Endodermal cell (in vitro differentiated cells): ENCODE measurements at regions not wholly inside any gene's neighbourhood (a gene's known extent, or its start where the extent isn't known, plus 50 kb on each side); places are given as distances from the start of the nearest gene placed in this dataset.
"Not testable (repeated sequence)": the region's sequence is repeated elsewhere in the genome, so short reads cannot be mapped to it uniquely, and the experiment has no call there.

Experiments used
- DNase-seq: peaks from one replicate; pipeline ENCODE4 v3.0.0-alpha.2; 2017
- H3K27ac ChIP-seq: 2 replicates; pipeline ENCODE4 v1.5.1; 2013; ENCODE audit warnings: mild to moderate bottlenecking, low read depth, low read length, moderate library complexity
- H3K27me3 ChIP-seq: 2 replicates; pipeline ENCODE4 v1.6.1; 2013; ENCODE audit warnings: mild to moderate bottlenecking, low read length, moderate library complexity; ENCODE audit not compliant: insufficient read depth, control insufficient read depth, poor library complexity, severe bottlenecking
- H3K36me3 ChIP-seq: 2 replicates; pipeline ENCODE4 v1.7.0; 2013; ENCODE audit warnings: mild to moderate bottlenecking, low read length, moderate library complexity; ENCODE audit not compliant: control insufficient read depth, insufficient read depth
- H3K4me1 ChIP-seq: one replicate; pipeline ENCODE4 v1.7.0; 2013; ENCODE audit warnings: low read length; ENCODE audit not compliant: control insufficient read depth, insufficient read depth
- H3K4me3 ChIP-seq: 2 replicates; pipeline ENCODE4 v1.5.1; 2013; ENCODE audit warnings: mild to moderate bottlenecking, low read length, moderate library complexity
- H3K9ac ChIP-seq: 2 replicates; pipeline ENCODE4 v1.6.1; 2013; ENCODE audit warnings: mild to moderate bottlenecking, low read length, moderate library complexity; ENCODE audit not compliant: poor library complexity, severe bottlenecking; ENCODE audit errors: extremely low read depth
- H3K9me3 ChIP-seq: 2 replicates; pipeline ENCODE4 v1.6.1; 2013; ENCODE audit warnings: mild to moderate bottlenecking, low read length, moderate library complexity; ENCODE audit not compliant: control insufficient read depth
- H3K27ac Mint-ChIP-seq: 2 replicates; pipeline ENCODE4 v1.8.0; 2020; ENCODE audit warnings: mixed read lengths
- H3K27me3 Mint-ChIP-seq: 2 replicates; pipeline ENCODE4 v1.8.0; 2021; ENCODE audit warnings: mild to moderate bottlenecking, mixed read lengths; ENCODE audit not compliant: insufficient read depth
- H3K36me3 Mint-ChIP-seq: 2 replicates; pipeline ENCODE4 v1.8.0; 2020; ENCODE audit warnings: low read depth, mixed read lengths
- H3K4me1 Mint-ChIP-seq: 2 replicates; pipeline ENCODE4 v1.8.0; 2020; ENCODE audit warnings: mixed read lengths
- H3K4me3 Mint-ChIP-seq: 2 replicates; pipeline ENCODE4 v1.8.0; 2020; ENCODE audit warnings: mild to moderate bottlenecking, moderate library complexity, mixed read lengths
- H3K9me3 Mint-ChIP-seq: 2 replicates; pipeline ENCODE4 v1.8.0; 2020; ENCODE audit warnings: mild to moderate bottlenecking, mixed read lengths
- CTCF ChIP-seq: fragments of 200-600 bp; sonication (generic); conservative IDR thresholded peaks from 2 replicates; pipeline ENCODE4 v1.5.0; 2021; ENCODE audit warnings: antibody characterized with exemption, mild to moderate bottlenecking
- WGBS, 2 experiments: methylation state at CpG; one replicate each; pipeline versions ENCODE4 v1.1.5 to v1.1.7; 2013; ENCODE audit warnings: missing lambda C conversion rate in 2 of 2, mixed read lengths in 1 of 2; ENCODE audit not compliant: insufficient coverage in 1 of 2, insufficient read length in 1 of 2; 5-methylcytosine and 5-hydroxymethylcytosine counted together

- H3K27ac Mint-ChIP-seq, result no peak overlapping the region
- H3K27ac ChIP-seq, result no peak overlapping the region
- H3K4me1 Mint-ChIP-seq, result peaks cover 14% of the 10 kb centered on the region
- TF ChIP-seq CTCF, result no peak
- whole genome bisulfite sequencing, 2 experiments, result 83 to 93% methylated on average over 1 to 3 of the region's 3 CpGs
- H3K27me3 ChIP-seq, result no peaks in the 10 kb centered on the region
- peaks cover 9% of the 10 kb centered on the region for H3K27me3 Mint-ChIP-seq
- no peaks in the 10 kb centered on the region for H3K36me3 ChIP-seq
- DNase-seq, result no peak
- H3K9me3 Mint-ChIP-seq, result no peaks in the 10 kb centered on the region
- no peaks in the 10 kb centered on the region for H3K36me3 Mint-ChIP-seq
- H3K4me3 ChIP-seq, result no peak overlapping the region
- peaks cover 3% of the 10 kb centered on the region for H3K4me1 ChIP-seq
- H3K9ac ChIP-seq, result no peak overlapping the region
- H3K4me3 Mint-ChIP-seq, result no peak overlapping the region
- no peaks in the 10 kb centered on the region for H3K9me3 ChIP-seq
Observed at GRCh38 chr17:36691606-36692005, 90.2 kb downstream of the MRM1 start.

- H3K4me1 Mint-ChIP-seq, result peaks cover 5% of the 10 kb centered on the region
- H3K9me3 ChIP-seq, result no peaks in the 10 kb centered on the region
Observed at GRCh38 chr17:36695082-36695481, 93.7 kb downstream of the MRM1 start.

GRCh38 chr17:36695710-36696109 is 94.3 kb downstream of the MRM1 start:
- 93 to 94% methylated on average over 4 to 5 of the region's 6 CpGs for WGBS, 2 experiments
- not testable (repeated sequence) for H3K4me3 ChIP-seq, H3K9ac ChIP-seq, H3K36me3 ChIP-seq, H3K27ac ChIP-seq, H3K4me1 Mint-ChIP-seq, H3K4me3 Mint-ChIP-seq, DNase-seq, H3K9me3 Mint-ChIP-seq, H3K9me3 ChIP-seq, H3K27ac Mint-ChIP-seq, H3K36me3 Mint-ChIP-seq, H3K4me1 ChIP-seq
- peaks cover 31% of the 10 kb centered on the region for H3K27me3 Mint-ChIP-seq
- peaks cover 25% of the 10 kb centered on the region for H3K27me3 ChIP-seq

More at GRCh38 chr17:36695082-36695481, 93.7 kb downstream of the MRM1 start:
- peaks cover 19% of the 10 kb centered on the region for H3K27me3 ChIP-seq
- Mint-ChIP-seq H3K9me3 (no peaks in the 10 kb centered on the region), H3K27ac (no peak overlapping the region), H3K27me3 (peaks cover 30% of the 10 kb centered on the region), H3K36me3 (no peaks in the 10 kb centered on the region), H3K4me3 (no peak overlapping the region)
- no peaks in the 10 kb centered on the region for H3K36me3 ChIP-seq
- no peak for DNase-seq
- TF ChIP-seq CTCF, result no peak
- no peaks in the 10 kb centered on the region for H3K4me1 ChIP-seq
- no peak overlapping the region for H3K4me3 ChIP-seq
- no peak overlapping the region for H3K9ac ChIP-seq
- 0 to 57% methylated on average over 1 to 3 of the region's 3 CpGs for WGBS, 2 experiments
- H3K27ac ChIP-seq, result no peak overlapping the region

GRCh38 chr17:36696805-36697204 is 95.4 kb downstream of the MRM1 start:
- no peak overlapping the region for H3K4me3 ChIP-seq
- WGBS, 2 experiments, result 0 to 17% methylated on average over 1 of the region's 1 CpG
- Mint-ChIP-seq H3K4me1 (peaks cover 5% of the 10 kb centered on the region), H3K9me3 (no peaks in the 10 kb centered on the region), H3K27me3 (peaks cover 38% of the 10 kb centered on the region), H3K36me3 (no peaks in the 10 kb centered on the region), H3K4me3 (no peak overlapping the region), H3K27ac (no peak overlapping the region)
- H3K36me3 ChIP-seq, result no peaks in the 10 kb centered on the region
- H3K9me3 ChIP-seq, result no peaks in the 10 kb centered on the region
- DNase-seq, result no peak
- H3K9ac ChIP-seq, result no peak overlapping the region
- no peak for TF ChIP-seq CTCF
- no peaks in the 10 kb centered on the region for H3K4me1 ChIP-seq
- H3K27me3 ChIP-seq, result peaks cover 36% of the 10 kb centered on the region
- no peak overlapping the region for H3K27ac ChIP-seq
